ENCODE measurements at regions not wholly inside any gene's neighbourhood (a gene's known extent, or its start where the extent isn't known, plus 50 kb on each side); places are given as distances from the start of the nearest gene placed in this dataset.
A peak's percentile ranks its signal among the peaks of the same experiment; 100 is the strongest.

- no peak for DNase-seq
These were observed 170.8 kb upstream of the SAMSN1 start for GRCh38 chr21:14716761-14717396.

DNA sequence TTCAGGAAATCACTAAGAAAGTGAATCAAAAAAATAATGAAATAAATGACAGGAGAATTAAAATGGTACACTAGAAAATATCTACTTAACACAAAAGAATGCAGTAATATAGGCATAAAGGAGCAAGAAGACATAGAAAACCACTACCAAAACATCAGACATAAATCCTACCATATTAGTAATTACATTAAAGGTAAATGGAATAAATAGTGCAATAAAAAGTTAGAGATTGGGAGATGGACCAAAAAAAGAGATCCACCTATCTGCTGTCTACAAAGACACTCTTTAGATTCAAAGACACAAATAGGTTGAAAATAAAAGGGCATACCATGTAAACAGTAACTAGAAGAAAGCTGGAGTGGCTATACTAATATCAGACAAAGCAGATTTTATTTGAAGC lies 167.0 kb upstream of the SAMSN1 start:
- no peak for DNase-seq

GRCh38 chr21:14712121-14712715 lies 166.1 kb upstream of the SAMSN1 start:
- no peak for DNase-seq

GRCh38 chr21:14711287-14711686 lies 165.2 kb upstream of the SAMSN1 start:
- DNase-seq = no peak

DNA sequence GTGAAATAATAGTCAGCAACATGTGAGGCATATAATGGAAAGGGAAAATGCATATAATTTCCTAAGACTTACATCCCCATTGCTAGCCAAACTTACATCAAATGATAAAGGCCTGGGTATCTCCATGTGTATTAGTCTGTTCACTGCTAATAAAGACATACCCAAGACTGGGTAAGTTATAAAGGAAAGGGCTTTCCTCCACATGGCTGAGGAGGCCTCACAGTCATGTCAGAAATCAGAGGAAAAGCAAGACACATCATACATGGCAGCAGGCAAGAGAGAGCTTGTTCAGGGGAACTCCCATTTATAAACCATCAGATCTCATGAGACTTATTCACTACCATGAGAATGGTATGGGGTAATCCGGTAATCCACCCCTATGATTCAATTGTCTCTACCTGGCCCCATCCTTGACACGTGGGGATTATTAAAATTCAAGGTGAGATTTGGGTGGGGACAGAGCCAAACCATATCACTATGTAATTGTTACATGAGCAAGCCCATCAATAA lies 161.5 kb upstream of the SAMSN1 start:
- no peak for DNase-seq

GRCh38 chr21:14706712-14707510 lies 160.8 kb upstream of the SAMSN1 start:
- DNase-seq = no peak

DNA sequence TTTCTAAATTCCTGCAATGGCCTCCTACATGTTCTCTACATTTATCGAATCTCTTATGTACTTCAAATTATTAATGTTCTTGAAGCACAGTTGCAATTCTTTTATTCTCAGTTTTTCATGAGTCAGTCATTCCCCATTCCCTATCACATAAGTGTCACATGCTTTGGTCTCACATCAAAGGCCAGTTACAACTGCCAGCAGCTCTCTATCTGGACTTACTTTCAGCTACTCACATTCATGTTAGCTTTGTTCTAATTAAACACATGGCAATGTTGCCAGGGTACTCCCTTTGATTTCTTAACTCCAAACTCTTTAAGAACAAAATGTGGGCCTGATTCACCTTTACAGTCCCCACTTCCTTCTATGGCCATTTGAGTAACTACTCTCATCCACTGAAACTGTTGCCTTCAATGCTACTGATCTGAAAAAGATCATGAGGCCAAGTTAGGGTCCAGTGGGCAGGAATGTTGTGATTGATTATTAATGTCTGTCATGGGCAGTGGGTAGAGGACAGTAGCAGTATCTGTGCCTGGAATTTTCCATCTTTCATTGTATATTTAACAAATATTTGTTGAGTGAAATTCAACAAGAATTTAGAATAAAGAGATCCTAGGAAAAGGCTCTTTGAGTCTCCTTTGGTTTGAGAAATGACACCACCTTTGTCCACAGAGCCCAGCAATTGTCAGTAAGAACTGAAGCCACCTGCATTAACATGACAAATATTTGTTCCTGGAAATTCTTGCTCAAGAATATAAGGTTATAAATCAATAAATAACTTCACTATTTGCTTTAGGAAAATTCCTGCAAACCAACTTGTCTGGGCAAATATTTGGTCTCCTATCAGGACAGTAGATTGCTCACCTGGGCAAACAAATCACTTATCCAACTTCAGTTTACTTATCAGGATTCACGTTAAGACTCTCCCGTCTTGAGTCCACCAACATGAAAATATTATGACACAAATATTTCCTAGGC lies 153.6 kb upstream of the SAMSN1 start:
- DNase-seq = no peak

DNA sequence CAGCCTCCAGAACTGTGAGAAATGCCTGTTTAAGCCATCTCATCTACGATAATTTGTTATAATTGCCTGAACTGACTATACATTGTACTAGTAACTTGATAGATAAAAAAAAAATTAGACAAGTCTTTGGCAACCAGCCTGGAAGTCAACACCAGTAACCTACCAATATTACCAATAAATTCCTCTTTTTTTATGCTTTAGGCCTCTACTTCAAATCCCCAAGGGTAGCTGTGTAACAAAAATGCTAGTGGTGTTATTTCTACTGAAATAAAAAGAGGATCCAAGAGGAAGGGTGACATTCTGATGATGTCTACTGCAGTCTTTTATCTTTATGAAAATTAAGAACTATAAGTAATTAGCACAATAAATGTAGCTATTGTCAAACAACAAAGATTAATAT lies 151.7 kb upstream of the SAMSN1 start:
- DNase-seq = no peak

GRCh38 chr21:14694817-14695216 lies 148.7 kb upstream of the SAMSN1 start:
- no peak for DNase-seq

GRCh38 chr21:14693997-14694396 lies 147.9 kb upstream of the SAMSN1 start:
- no peak for DNase-seq

DNA sequence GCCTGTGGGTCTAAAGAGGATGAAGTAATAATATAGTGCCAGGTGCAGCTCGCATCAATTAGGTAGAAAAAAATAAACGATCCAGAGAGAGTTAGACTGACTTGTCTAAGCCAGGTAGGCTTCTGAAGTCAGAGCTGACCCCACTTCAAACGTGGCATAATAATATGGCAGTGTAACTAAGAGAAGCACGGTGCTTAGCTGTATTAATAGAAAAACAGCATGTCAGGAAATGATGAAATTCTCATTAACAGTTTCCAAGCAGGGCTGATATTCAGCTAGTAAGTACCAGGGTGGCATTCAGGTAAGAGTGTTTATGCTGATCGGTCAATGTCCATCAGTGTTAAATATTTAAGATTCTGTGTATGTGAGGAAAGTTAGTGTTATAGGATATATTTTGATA lies 145.8 kb upstream of the SAMSN1 start:
- no peak for DNase-seq

DNA sequence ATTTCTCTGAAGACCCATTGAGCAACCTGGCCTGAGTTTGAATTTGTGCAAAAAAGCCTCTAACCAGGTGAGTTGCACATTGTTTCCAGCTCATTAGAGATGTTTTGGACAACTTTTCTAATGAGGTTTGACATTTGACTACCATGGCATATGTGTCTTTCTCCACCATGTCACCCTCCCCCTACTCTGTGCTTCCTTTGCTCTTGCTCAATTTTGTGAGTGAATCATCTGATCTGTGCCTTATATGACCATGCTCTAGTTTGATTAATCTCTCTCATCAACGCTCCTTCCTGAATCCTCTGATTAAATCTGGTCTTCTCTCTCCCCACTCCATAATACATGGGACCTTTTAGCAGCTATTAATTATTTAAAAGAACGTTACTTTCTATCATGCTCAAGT lies 144.8 kb upstream of the SAMSN1 start:
- DNase-seq = no peak

DNA sequence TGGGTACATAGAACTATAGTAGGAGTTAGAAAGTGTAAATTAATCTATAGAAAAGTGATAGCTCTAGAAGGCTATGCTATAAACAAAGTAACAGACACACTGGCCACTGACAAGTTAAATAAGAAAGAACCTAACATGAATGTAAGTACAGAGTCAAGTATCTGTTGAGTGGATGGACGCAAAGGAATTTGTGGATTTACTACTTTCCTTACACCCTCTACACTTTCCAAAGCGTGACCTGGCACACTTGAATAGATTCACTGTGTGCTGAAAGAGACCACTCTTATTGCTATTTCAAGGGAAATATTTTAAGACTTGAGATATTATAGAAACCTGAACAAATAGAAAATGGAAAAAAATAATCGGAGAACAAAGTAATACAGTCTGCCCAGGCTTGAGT lies 142.8 kb upstream of the SAMSN1 start:
- DNase-seq = no peak

DNA sequence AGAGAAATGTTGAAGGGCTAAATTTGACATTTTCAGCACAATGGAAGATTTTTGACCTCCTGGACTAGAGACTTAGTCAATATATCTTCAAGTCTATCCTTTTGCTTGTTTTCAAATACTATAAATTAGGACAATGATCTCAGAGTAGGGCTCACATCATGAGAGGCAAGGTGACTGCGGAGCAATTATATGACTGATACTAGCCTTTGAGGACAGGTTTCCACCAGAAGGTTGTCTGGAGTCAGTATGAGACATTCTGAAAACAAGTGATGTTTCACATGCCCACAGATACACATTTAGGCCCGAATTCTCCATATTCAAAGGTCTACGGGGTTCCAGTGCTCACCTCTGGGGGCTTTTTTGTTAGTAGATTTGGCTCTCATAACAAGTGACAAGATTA lies 142.3 kb upstream of the SAMSN1 start:
- no peak for DNase-seq

GRCh38 chr21:14687268-14687625 lies 141.1 kb upstream of the SAMSN1 start:
- DNase-seq = peak; percentile 82

GRCh38 chr21:14686466-14687267 lies 140.6 kb upstream of the SAMSN1 start:
- no peak for DNase-seq

DNA sequence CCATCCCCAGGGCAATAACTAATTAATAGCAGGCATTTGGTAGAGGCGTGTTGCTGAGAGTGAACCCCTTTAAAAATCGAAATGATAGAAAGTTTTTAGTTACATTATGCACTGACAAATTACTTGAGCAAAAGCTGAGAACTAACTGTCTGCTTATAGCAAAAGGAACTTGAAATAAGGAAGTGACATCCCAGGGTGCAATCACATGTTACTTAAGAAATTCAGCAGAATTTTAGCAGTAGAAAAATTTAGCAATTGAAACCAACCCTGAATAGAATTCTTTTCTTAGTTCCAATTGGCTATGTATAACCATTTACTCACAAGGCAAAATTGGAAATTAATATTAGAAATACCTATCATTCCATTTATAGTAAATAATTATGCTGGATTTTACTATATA lies 139.5 kb upstream of the SAMSN1 start:
- DNase-seq = peak; percentile 70

DNA sequence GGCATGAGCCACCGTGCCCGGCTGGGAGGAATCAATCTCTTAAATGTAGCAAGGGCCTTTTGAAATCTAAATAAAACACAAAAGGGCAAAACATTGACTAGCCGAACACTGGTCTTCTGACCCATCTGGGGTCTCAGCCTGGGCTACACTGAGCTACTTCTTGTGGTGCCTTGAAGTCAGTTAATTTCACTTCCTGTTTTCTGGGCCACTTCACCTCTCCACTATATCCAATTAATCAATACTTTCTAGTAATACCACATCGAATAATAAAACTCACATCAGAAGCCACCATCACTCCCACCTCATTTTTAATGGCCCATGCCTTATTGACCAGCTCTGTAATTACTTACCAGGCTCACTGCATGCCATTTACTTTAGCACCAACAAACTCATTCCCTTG lies 138.0 kb upstream of the SAMSN1 start:
- no peak for DNase-seq

DNA sequence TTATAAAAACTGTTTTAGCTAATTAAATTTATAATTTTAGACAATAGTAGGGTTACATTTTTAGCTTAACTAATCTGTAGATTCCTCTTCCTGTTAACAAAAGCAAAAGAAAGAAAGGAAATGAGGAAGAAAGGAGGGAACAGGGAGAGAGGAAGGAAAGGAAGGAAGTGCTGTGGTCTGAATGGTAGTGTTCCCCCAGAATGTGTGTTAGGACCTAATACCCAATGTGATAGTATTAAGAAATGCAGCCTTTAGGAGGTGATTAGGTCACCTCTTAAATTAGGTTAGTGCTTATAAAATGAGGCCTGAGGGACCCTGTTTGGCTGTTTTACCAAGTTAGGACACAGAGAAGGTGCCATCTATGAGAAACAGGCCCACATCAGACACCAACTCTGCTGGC lies 136.9 kb upstream of the SAMSN1 start:
- no peak for DNase-seq

GRCh38 chr21:14678973-14679574 lies 133.0 kb upstream of the SAMSN1 start:
- DNase-seq = no peak

- DNase-seq = no peak
These were observed 131.6 kb upstream of the SAMSN1 start for GRCh38 chr21:14677639-14678179.

Data from SIG-M5 (cell line).